ENCODE measurements at regions not wholly inside any gene's neighbourhood (a gene's known extent, or its start where the extent isn't known, plus 50 kb on each side); places are given as distances from the start of the nearest gene placed in this dataset.

- no peak for TF ChIP-seq ZNF407 (IDR thresholded peaks at IDR 0.05; ENCODE audit: low read depth)
- no peak for TF ChIP-seq ZNF586 (CRISPR knock-in tag; conservative IDR thresholded peaks at IDR 0.05)
- TF ChIP-seq POLR2H (tag; IDR thresholded peaks at IDR 0.05; ENCODE audit: low read depth), result no peak
- no peak for TF ChIP-seq ZBTB5 (IDR thresholded peaks at IDR 0.05)
- no peak for TF ChIP-seq DIDO1 (tag; IDR thresholded peaks at IDR 0.05; ENCODE audit: low read depth)
- TF ChIP-seq NR1H2 (CRISPR knock-in tag; IDR thresholded peaks at IDR 0.05), result no peak
- no peak for TF ChIP-seq NFE2L1 (tag; IDR thresholded peaks at IDR 0.05; ENCODE audit: borderline replicate concordance, low read depth)
Measured at GRCh38 chr20:51097351-51098120, 74.6 kb upstream of the KCNG1 start (continued).

All from K562 (cell line).